ENCODE measurements at regions not wholly inside any gene's neighbourhood (a gene's known extent, or its start where the extent isn't known, plus 50 kb on each side); places are given as distances from the start of the nearest gene placed in this dataset.

- TF ChIP-seq CTCF (conservative IDR thresholded peaks at IDR 0.05; ENCODE audit: low read depth, low read length) (no peak), EZH2 (IDR thresholded peaks at IDR 0.05; ENCODE audit: low read length, unreplicated experiment) (no peak), EZH2phosphoT487 (IDR thresholded peaks at IDR 0.05; ENCODE audit: borderline replicate concordance, low read length) (no peak)
These were observed 65.2 kb upstream of the PDE10A start for GRCh38 chr6:165728216-165728615.
